IPS-NIHi7 (cell line): ENCODE measurements at regions not wholly inside any gene's neighbourhood (a gene's known extent, or its start where the extent isn't known, plus 50 kb on each side); places are given as distances from the start of the nearest gene placed in this dataset.

Source experiments
- DNase-seq: peaks from one replicate; pipeline ENCODE4 v3.0.0; 2012; ENCODE audit warnings: mixed read lengths; ENCODE audit errors: extremely low spot score

- DNase-seq = no peak
These were observed 749.5 kb downstream of the KCNJ18 start for GRCh38 chr17:22441776-22442175.

GRCh38 chr17:22443061-22443460, 750.7 kb downstream of the KCNJ18 start:
- no peak for DNase-seq

- DNase-seq = no peak
These were observed 760.9 kb downstream of the KCNJ18 start for GRCh38 chr17:22453181-22453580.

- no peak for DNase-seq
These were observed 762.0 kb downstream of the KCNJ18 start for GRCh38 chr17:22454070-22454999.

GRCh38 chr17:22459331-22459952, 767.1 kb downstream of the KCNJ18 start:
- DNase-seq = no peak

- no peak for DNase-seq
These were observed 767.6 kb downstream of the KCNJ18 start for GRCh38 chr17:22459953-22460350.

GRCh38 chr17:22460461-22461063, 768.2 kb downstream of the KCNJ18 start:
- no peak for DNase-seq

GRCh38 chr17:22461460-22462145, 769.3 kb downstream of the KCNJ18 start:
- DNase-seq = no peak

GRCh38 chr17:22462461-22462860, 770.1 kb downstream of the KCNJ18 start:
- DNase-seq = no peak

GRCh38 chr17:22463110-22463850, 771.0 kb downstream of the KCNJ18 start:
- DNase-seq = no peak

GRCh38 chr17:22464041-22464440, 771.7 kb downstream of the KCNJ18 start:
- DNase-seq = no peak

GRCh38 chr17:22467720-22468119, 775.4 kb downstream of the KCNJ18 start:
- no peak for DNase-seq

GRCh38 chr17:22469101-22469880, 777.0 kb downstream of the KCNJ18 start:
- no peak for DNase-seq

GRCh38 chr17:22469941-22470340, 777.6 kb downstream of the KCNJ18 start:
- no peak for DNase-seq

GRCh38 chr17:22470411-22471175, 778.3 kb downstream of the KCNJ18 start:
- no peak for DNase-seq

- DNase-seq = no peak
These were observed 792.5 kb downstream of the KCNJ18 start for GRCh38 chr17:22484826-22485225.

- DNase-seq = no peak
These were observed 798.1 kb downstream of the KCNJ18 start for GRCh38 chr17:22490399-22490798.

- DNase-seq = no peak
These were observed 800.0 kb downstream of the KCNJ18 start for GRCh38 chr17:22492331-22492730.

GRCh38 chr17:22496450-22496849, 804.1 kb downstream of the KCNJ18 start:
- DNase-seq = no peak
